Lower leg skin (tissue), 4 donors: ENCODE measurements at regions not wholly inside any gene's neighbourhood (a gene's known extent, or its start where the extent isn't known, plus 50 kb on each side); places are given as distances from the start of the nearest gene placed in this dataset.

ENCODE experiments used
- DNase-seq, 2 donors: peaks; one replicate each; pipeline ENCODE4 v3.0.0-alpha.2; 2019; ENCODE audit warnings: low spot score in 2 of 2
- H3K4me3 ChIP-seq: fragments of 200-600 bp; sonication (generic); 2 replicates; pipeline ENCODE4 v1.5.1; 2017; ENCODE audit warnings: mild to moderate bottlenecking, low read depth; ENCODE audit not compliant: poor library complexity, severe bottlenecking
- POLR2A ChIP-seq, 2 donors: fragments of 450-650 bp; IDR thresholded peaks; one replicate each; pipeline ENCODE4 v1.6.1; 2016 to 2017; ENCODE audit warnings: antibody characterized with exemption in 2 of 2, mild to moderate bottlenecking in 1 of 2, moderate library complexity in 1 of 2
- WGBS, 2 donors: methylation state at CpG; one replicate each; pipeline ENCODE4 v1.1.5; 2018; 5-methylcytosine and 5-hydroxymethylcytosine counted together
- intact Hi-C: fragments of 100-400 bp; cut with DNase I; formaldehyde crosslinking; loops from one replicate; pipeline ENCODE4 v1.15.0; 2023; ENCODE audit warnings: low total_unique reads
- TF ChIP-seq, protein P1 (sequence below), 3 donors: fragments of 450-650 bp; IDR thresholded peaks; one replicate each; pipeline ENCODE4 v1.5.1; 2016; ENCODE audit warnings: antibody characterized with exemption in 3 of 3, mild to moderate bottlenecking in 3 of 3, moderate library complexity in 2 of 3

DNA sequence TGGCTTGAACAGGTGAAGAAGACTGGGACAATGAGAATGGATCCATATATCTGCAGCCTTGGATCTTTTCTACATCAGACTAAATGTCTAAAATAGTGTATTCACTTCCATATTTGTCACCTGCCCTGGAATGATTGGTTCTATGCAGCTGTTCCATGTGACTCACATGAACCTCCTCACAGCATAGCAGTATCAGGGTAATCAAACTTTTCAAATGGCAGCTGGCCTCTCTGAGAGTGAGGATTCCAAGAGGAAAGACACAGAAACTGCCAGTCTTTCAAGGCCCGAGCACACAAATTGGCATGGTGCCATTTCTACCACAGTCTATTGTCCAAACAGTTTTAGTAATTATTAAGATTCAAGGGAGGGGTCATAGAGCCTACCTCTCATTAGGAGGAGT is 859.3 kb downstream of the BCL11A start:
- DNase-seq, result no peak
- intact Hi-C loops, result no loop called here
- no peak overlapping the region for H3K4me3 ChIP-seq
- TF ChIP-seq, protein P1, sequence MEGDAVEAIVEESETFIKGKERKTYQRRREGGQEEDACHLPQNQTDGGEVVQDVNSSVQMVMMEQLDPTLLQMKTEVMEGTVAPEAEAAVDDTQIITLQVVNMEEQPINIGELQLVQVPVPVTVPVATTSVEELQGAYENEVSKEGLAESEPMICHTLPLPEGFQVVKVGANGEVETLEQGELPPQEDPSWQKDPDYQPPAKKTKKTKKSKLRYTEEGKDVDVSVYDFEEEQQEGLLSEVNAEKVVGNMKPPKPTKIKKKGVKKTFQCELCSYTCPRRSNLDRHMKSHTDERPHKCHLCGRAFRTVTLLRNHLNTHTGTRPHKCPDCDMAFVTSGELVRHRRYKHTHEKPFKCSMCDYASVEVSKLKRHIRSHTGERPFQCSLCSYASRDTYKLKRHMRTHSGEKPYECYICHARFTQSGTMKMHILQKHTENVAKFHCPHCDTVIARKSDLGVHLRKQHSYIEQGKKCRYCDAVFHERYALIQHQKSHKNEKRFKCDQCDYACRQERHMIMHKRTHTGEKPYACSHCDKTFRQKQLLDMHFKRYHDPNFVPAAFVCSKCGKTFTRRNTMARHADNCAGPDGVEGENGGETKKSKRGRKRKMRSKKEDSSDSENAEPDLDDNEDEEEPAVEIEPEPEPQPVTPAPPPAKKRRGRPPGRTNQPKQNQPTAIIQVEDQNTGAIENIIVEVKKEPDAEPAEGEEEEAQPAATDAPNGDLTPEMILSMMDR (IDR thresholded peaks at IDR 0.05), result no peak
- TF ChIP-seq POLR2A (IDR thresholded peaks at IDR 0.05), result no peak
- WGBS, 2 donors, result 59 to 70% methylated on average over 1 of the region's 1 CpG

DNA sequence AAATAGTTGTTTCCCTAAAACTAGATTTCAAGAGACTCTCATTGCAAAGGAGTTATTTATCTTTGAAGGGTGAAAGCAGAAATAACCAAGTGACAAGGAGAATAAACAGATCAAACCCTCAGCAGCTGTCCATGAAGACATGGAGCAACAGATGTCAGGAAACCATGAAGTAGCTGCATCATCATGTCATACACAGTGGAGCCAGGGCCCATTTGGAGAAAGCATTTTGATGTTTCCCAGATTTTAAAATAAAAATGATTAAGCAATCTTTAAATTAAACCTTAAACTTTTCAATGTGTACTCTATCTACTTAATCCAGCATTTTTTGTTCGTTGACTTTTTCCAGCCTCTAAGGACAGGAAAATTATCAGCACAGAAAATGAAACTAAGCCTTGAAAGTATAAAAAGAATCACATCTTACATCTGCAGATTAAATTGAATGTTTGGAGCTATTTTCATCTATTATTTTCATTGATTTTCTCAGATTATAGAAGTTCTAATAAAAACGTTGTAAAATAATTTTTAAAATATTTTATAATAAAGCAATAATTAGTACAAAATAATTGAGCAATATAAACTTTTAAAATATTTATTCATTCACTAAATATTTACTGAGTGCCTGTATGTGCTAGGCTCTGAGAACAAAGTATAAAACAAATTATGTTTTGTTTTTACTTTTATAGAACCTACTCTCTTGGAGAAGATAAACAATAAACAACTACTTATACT is 860.1 kb downstream of the BCL11A start:
- 43 to 62% methylated on average over 2 of the region's 2 CpGs for WGBS, 2 donors
- no peak for DNase-seq
- no peak overlapping the region for H3K4me3 ChIP-seq
- TF ChIP-seq, protein P1 (IDR thresholded peaks at IDR 0.05), result no peak
- TF ChIP-seq POLR2A (IDR thresholded peaks at IDR 0.05), result no peak
- intact Hi-C loops, result no loop called here

DNA sequence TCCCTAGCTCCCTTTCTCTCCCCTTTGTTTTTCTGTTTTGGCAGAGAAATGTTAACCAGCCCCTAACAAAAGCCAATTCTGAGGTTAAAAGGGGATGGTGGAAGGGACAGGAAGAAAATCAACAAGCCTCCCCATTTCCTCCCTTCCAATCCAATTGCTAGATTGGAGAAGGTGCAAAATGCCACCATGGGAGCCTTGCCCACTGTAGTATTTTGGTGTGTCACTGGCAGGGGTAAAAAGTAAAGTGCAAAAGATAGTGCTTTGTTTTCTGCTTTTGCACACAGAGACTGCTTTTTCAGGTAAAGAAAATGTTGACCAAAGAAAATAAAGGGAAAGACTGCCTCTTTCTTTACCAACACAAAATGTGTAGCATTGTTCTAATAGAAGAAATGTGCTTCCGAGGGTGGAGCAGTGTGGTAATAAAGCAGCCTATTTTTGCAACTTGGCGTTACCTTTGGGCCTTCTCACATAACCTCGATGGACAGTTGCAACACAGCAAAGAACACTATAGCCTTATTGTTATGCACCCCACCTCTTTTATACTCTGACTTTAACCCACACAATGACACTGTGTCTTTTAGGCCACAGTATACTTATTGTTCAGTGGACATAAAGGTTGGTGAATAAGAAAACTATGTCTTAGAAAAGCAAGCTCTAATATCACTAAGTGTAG is 861.8 kb downstream of the BCL11A start:
- 68 to 69% methylated on average over 3 of the region's 3 CpGs for WGBS, 2 donors
- intact Hi-C loops, result no loop called here

DNA sequence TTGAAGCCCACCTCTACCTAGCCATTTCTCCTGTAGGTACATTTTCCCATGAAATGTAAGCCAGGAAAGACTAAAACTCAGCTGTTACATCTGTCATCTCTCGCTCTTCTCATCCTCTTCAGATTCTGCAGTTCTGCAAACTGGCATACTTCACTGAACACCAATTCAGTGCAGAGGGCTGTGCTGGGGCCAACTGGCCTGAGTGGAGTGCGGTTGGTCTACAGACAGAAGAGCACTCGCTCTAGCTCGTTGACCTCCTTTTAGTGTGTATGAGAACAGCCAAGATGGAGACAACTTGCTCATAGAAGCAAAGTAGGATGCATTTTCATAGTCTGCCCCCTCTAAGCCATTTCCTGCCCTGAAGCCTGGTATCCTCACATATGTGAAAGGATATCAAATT is 862.6 kb downstream of the BCL11A start:
- intact Hi-C loops, result no loop called here
- WGBS, 2 donors, result 86 to 93% methylated on average over 4 of the region's 4 CpGs
- DNase-seq, result no peak
- TF ChIP-seq POLR2A (IDR thresholded peaks at IDR 0.05), result no peak
- TF ChIP-seq, protein P1 (IDR thresholded peaks at IDR 0.05), result no peak
- no peak overlapping the region for H3K4me3 ChIP-seq

More for the DNA sequence above, 861.8 kb downstream of the BCL11A start:
- no peak for TF ChIP-seq POLR2A (IDR thresholded peaks at IDR 0.05)
- TF ChIP-seq, protein P1 (IDR thresholded peaks at IDR 0.05), result no peak
- no peak for DNase-seq
- no peak overlapping the region for H3K4me3 ChIP-seq

DNA sequence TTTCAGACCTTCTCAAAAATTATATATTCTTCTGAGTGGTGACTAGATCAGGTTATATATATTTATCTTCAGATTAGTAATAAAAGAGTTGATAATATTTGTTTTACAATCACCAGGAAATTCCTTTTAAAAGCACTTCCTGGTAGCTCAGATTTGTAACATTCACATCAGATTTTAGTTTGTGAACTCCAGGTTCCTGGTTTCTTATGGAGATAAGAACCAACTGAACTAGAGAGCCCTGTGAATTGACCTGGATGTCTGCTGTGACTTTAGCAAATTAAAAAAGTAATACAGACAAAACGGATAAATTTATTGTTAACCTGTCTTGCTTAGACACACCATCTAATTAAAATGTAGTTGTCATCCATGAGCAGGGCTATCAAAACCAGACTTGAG is 868.7 kb downstream of the BCL11A start:
- TF ChIP-seq POLR2A (IDR thresholded peaks at IDR 0.05), result no peak
- TF ChIP-seq, protein P1 (IDR thresholded peaks at IDR 0.05), result no peak
- intact Hi-C loops, result no loop called here
- WGBS, 2 donors, result 59 to 68% methylated on average over 1 of the region's 1 CpG

More for the DNA sequence above, 868.7 kb downstream of the BCL11A start:
- no peak overlapping the region for H3K4me3 ChIP-seq
- no peak for DNase-seq
